Adipocyte (in vitro differentiated cells): ENCODE measurements at regions not wholly inside any gene's neighbourhood (a gene's known extent, or its start where the extent isn't known, plus 50 kb on each side); places are given as distances from the start of the nearest gene placed in this dataset.

ENCODE experiments used
- DNase-seq: peaks from one replicate; pipeline ENCODE4 v3.0.0-alpha.2; 2015; ENCODE audit warnings: low read depth
- H3K27me3 ChIP-seq: replicated peaks from 2 replicates; pipeline ENCODE4 v1.7.0; 2013; ENCODE audit warnings: mild to moderate bottlenecking, low read length, moderate library complexity; ENCODE audit not compliant: control insufficient read depth, insufficient read depth
- H3K36me3 ChIP-seq: 2 replicates; pipeline ENCODE4 v1.7.0; 2013; ENCODE audit warnings: low read length, mild to moderate bottlenecking, moderate library complexity; ENCODE audit not compliant: control insufficient read depth, insufficient read depth, severe bottlenecking
- H3K4me1 ChIP-seq: 2 replicates; pipeline ENCODE4 v1.7.0; 2013; ENCODE audit warnings: mild to moderate bottlenecking, low read length, moderate library complexity; ENCODE audit not compliant: control insufficient read depth, insufficient read depth
- H3K4me3 ChIP-seq: 2 replicates; pipeline ENCODE4 v1.7.0; 2013; ENCODE audit warnings: mild to moderate bottlenecking, low read length, moderate library complexity
- H3K9ac ChIP-seq: 2 replicates; pipeline ENCODE4 v1.7.0; 2013; ENCODE audit warnings: mild to moderate bottlenecking, low read length, moderate library complexity
- H3K9me3 ChIP-seq: 2 replicates; pipeline ENCODE4 v1.7.0; 2013; ENCODE audit warnings: mild to moderate bottlenecking, low read length, moderate library complexity; ENCODE audit not compliant: control insufficient read depth

DNA sequence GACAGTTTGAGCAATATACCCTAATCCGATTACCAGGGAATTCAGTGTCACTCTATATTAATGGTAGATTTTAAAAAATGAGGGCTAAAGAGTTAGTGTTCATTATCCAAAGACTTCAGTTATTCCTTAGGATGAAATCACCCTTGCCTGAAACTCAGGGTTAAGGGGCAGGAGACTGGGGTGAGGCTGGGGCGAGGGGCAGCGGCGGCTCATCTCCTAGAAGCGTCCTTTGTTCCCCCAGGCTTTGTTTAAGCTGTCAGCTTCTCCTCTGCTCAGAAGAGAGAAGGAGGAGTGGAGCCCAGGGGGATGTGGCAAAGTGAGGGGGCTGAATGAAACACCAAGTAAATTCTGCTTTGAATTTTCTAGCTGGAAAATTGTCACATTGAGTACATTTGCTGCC lies 117.7 kb upstream of the ELAC2 start:
- Histone ChIP-seq H3K36me3 (no peaks in the 10 kb centered on the region), H3K9ac (no peak overlapping the region), H3K4me3 (no peak overlapping the region), H3K4me1 (no peaks in the 10 kb centered on the region), H3K9me3 (peaks cover 9% of the 10 kb centered on the region), H3K27me3 (peaks cover 7% of the 10 kb centered on the region)
- no peak for DNase-seq

- no peaks in the 10 kb centered on the region for H3K4me1 ChIP-seq
- no peaks in the 10 kb centered on the region for H3K36me3 ChIP-seq
- peaks cover 6% of the 10 kb centered on the region for H3K9me3 ChIP-seq
- no peak overlapping the region for H3K4me3 ChIP-seq
- peaks cover 7% of the 10 kb centered on the region for H3K27me3 ChIP-seq
- DNase-seq = no peak
- H3K9ac ChIP-seq = no peak overlapping the region
Observed at GRCh38 chr17:13134076-13134475, 116.2 kb upstream of the ELAC2 start.

GRCh38 chr17:13131225-13131624 lies 113.4 kb upstream of the ELAC2 start:
- Histone ChIP-seq H3K4me1 (no peaks in the 10 kb centered on the region), H3K27me3 (peaks cover 4% of the 10 kb centered on the region), H3K9ac (no peak overlapping the region), H3K9me3 (no peaks in the 10 kb centered on the region), H3K4me3 (no peak overlapping the region), H3K36me3 (no peaks in the 10 kb centered on the region)
- DNase-seq = no peak

GRCh38 chr17:13129356-13129755 lies 111.5 kb upstream of the ELAC2 start:
- no peaks in the 10 kb centered on the region for H3K9me3 ChIP-seq
- no peak overlapping the region for H3K4me3 ChIP-seq
- H3K36me3 ChIP-seq = no peaks in the 10 kb centered on the region
- no peak for DNase-seq
- no peaks in the 10 kb centered on the region for H3K27me3 ChIP-seq
- no peaks in the 10 kb centered on the region for H3K4me1 ChIP-seq
- H3K9ac ChIP-seq = no peak overlapping the region

DNA sequence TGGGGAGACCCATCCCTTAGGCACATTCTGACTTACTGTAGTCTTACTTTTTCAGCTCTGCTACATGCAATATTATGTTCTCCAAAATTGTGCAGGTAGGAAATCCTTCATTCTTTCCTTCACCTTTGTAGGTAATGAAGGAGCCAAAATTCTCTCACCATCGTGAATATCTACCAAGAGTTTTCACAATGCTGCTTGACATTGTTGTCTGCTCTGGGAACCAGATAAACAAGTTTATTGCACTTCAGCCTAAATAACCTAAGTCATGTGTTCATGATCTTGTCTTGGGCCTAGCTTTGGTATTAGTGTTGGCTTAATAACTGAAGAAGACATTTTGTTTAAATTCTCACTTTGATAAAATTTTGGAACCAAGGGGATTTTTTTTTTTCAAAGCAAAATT lies 110.8 kb upstream of the ELAC2 start:
- no peaks in the 10 kb centered on the region for H3K36me3 ChIP-seq
- H3K4me3 ChIP-seq = no peak overlapping the region
- no peak for DNase-seq
- no peaks in the 10 kb centered on the region for H3K9me3 ChIP-seq
- no peaks in the 10 kb centered on the region for H3K27me3 ChIP-seq
- no peak overlapping the region for H3K9ac ChIP-seq
- no peaks in the 10 kb centered on the region for H3K4me1 ChIP-seq

DNA sequence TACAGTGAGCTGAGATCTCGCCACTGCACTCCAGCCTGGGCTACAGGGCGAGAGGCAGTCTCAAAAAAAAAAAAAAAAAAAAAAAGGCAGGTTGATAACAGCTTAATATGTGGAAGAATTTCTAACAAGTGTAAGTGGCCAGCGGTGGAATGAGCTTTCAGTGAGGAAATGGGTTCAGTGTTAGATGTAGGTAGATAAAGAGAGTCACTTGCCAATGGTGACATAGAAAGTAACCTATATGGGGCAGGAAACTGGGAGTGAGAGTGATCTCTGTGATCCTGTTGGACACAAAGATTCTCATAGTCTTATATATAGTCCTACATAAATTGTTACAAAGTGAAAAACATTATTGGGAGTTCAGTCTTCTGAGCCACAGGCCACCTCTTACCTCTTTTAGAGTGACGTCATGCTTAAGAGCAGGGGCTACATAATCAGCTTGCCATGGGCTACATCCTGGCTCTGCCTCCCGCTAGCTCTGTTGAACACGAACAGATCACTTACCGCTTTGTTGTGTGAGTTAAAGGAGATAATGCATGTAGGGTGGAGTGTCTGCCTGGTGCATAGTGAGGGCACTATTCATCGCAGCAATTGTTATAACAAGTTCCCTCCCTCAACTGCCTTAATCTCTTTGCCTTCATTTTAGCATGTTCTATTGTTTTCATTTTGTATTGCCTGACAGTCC lies 110.2 kb upstream of the ELAC2 start:
- Histone ChIP-seq H3K36me3 (no peaks in the 10 kb centered on the region), H3K4me3 (no peak overlapping the region), H3K9me3 (no peaks in the 10 kb centered on the region), H3K27me3 (no peaks in the 10 kb centered on the region), H3K9ac (no peak overlapping the region), H3K4me1 (no peaks in the 10 kb centered on the region)
- no peak for DNase-seq

DNA sequence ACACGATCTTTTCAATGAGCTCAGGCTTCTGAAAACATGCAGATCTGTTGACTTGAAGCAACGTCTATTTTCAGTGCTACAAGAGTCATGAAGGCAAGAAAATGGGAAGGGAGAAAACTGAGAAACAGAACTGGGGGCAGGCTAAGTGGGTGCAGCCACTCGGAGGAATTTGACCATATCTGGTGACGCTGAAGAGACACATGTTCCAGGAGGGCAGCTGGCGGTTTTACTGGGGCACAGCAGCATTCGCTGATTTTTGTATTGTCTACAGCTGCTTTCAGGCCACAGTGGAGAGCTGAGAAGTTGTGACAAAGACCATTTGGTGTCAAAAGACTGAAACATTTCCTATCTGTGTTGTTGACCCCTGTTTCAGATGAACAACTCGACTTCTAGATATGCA lies 103.0 kb upstream of the ELAC2 start:
- H3K4me1 ChIP-seq = no peaks in the 10 kb centered on the region
- DNase-seq = no peak
- H3K36me3 ChIP-seq = no peaks in the 10 kb centered on the region
- no peaks in the 10 kb centered on the region for H3K9me3 ChIP-seq
- no peak overlapping the region for H3K4me3 ChIP-seq
- H3K27me3 ChIP-seq = peaks cover 10% of the 10 kb centered on the region
- H3K9ac ChIP-seq = no peak overlapping the region

DNA sequence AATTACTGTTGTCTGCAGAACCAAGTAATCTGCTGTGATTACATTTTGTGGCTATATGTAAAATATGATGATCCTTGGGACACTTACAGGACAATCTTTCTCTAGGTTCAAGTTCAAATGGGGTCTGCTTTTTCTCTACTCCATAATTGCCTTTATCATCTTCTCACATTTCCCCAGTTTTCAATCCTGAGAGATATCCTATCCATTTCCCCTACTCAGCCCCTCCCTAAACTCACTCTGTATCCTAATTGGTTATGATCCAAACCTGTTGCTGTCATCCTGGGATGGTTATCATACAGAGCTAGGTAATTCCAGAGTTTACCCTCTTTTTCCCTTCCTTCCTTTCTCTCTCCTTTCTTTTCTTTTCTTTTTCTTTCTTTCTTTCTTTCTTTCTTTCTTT lies 100.5 kb upstream of the ELAC2 start:
- peaks cover 10% of the 10 kb centered on the region for H3K27me3 ChIP-seq
- no peaks in the 10 kb centered on the region for H3K4me1 ChIP-seq
- H3K4me3 ChIP-seq = no peak overlapping the region
- H3K9ac ChIP-seq = no peak overlapping the region
- DNase-seq = no peak
- H3K9me3 ChIP-seq = no peaks in the 10 kb centered on the region
- H3K36me3 ChIP-seq = no peaks in the 10 kb centered on the region

- DNase-seq = no peak
- H3K36me3 ChIP-seq = no peaks in the 10 kb centered on the region
- H3K27me3 ChIP-seq = peaks cover 14% of the 10 kb centered on the region
- no peaks in the 10 kb centered on the region for H3K9me3 ChIP-seq
- H3K4me1 ChIP-seq = no peaks in the 10 kb centered on the region
- H3K4me3 ChIP-seq = no peak overlapping the region
- no peak overlapping the region for H3K9ac ChIP-seq
Observed at GRCh38 chr17:13117616-13118015, 99.8 kb upstream of the ELAC2 start.

DNA sequence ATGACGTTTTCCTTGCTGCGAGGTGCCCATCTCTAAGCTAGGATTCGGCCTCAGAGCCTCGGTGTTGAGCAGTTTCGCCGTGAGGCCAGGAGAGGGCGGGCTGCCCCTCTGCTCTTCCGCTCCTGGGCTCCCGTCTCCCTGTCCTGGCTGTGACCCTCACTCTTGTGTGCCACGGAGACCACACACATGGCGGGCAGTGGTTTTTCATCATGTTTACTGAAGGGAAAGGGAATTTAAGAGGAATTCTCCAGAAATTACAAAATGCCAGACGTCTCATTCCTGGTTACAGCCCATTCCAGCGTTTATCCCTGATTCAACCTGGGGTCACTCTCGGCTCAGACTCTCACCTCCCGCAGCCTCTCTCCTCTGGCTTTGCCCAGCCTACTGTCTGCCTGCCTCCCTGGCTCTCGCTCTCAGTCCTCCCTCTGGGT lies 96.8 kb upstream of the ELAC2 start:
- Histone ChIP-seq H3K4me1 (no peaks in the 10 kb centered on the region), H3K9ac (no peak overlapping the region), H3K4me3 (no peak overlapping the region), H3K27me3 (peaks cover 6% of the 10 kb centered on the region), H3K9me3 (no peaks in the 10 kb centered on the region), H3K36me3 (no peaks in the 10 kb centered on the region)
- peak; percentile 82 for DNase-seq

DNA sequence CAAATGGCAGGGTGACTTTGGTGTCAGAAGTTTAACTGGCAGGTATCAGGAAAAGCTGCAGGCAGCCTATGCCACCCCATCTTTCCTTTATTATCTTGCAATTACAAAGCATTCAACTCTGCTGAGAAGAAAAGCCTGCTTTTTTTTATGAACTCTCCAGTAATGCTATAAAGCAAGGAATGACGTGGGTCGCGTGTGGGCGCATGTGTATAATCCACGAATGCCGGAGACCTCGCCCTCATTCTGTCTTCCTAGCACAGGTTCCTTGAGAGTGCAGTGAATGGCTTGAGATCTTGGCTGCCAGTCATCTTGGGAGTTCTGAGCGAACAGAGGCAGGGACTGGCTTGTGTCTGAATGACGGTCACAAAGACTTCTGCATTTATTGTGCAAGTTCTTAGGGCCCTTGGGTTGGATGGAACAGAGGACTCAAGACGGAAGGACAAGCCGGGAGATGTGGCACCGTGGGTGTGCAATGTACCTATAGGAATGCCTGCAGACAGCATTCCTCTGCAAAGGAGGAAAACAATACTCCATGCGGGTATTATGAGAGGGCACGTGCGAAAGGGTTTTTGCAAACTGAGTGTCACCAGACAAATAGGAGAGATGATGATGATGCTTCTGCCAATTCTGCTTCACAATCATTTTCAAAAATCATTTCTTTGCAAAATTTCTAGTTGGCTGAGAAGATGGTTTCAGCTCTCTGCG lies 96.1 kb upstream of the ELAC2 start:
- no peak for DNase-seq
- H3K9ac ChIP-seq = no peak overlapping the region
- H3K4me3 ChIP-seq = no peak overlapping the region
- H3K4me1 ChIP-seq = no peaks in the 10 kb centered on the region
- peaks cover 6% of the 10 kb centered on the region for H3K27me3 ChIP-seq
- no peaks in the 10 kb centered on the region for H3K9me3 ChIP-seq
- no peaks in the 10 kb centered on the region for H3K36me3 ChIP-seq
